COLO829 (cell line): ENCODE measurements at regions not wholly inside any gene's neighbourhood (a gene's known extent, or its start where the extent isn't known, plus 50 kb on each side); places are given as distances from the start of the nearest gene placed in this dataset.
A peak's percentile ranks its signal among the peaks of the same experiment; 100 is the strongest.
"Not testable (repeated sequence)": the region's sequence is repeated elsewhere in the genome, so short reads cannot be mapped to it uniquely, and the experiment has no call there.

Source experiments
- DNase-seq: peaks from one replicate; pipeline ENCODE4 v3.0.0; 2012; ENCODE audit warnings: low spot score

DNA sequence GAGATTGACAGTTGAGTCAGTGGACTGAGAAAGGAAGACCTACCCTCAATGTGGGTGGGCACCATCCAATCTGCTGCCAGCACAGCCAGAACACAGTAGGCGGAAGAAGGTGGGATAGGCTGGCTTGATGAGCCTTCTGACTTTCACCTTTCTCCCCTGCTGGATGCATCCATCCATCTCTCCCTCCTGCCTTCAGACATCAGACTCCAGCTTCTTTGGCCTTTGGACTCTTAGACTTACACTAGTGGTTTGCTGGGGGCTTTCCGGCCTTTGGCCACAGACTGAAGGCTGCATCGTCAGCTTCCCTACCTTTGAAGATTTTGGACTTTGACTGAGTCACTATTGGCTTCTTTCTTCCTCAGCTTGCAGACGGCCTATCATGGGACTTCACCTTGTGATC, 456.5 kb upstream of the MIS18BP1 start:
- DNase-seq = no peak

DNA sequence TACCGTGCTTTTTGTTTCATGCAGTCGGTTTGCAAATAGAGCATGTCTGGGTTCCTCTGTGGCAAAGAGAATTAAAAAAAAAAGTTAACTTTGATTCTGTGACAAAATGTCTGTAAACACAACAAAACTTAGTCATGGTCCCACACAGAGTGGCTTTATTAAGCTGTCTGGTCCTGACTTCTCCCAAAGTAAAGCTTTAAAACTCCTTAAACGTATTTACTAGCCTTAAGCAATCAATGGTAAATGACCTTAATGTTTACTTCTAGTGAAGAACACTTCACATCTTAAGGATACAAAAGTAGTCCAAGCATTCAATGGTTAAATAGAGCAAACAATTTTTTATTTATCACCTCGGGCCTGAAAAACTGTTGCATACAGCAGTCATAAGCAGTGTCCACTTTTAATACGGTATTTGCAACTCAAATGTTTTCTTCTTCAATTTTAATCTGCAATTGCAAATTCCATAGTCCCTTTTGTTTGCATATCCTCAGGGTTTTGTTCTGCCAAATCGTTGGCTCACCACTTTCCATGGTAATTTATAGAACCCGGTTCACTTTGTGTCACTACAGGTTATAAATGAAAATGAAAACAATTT, 453.0 kb upstream of the MIS18BP1 start:
- no peak for DNase-seq

DNA sequence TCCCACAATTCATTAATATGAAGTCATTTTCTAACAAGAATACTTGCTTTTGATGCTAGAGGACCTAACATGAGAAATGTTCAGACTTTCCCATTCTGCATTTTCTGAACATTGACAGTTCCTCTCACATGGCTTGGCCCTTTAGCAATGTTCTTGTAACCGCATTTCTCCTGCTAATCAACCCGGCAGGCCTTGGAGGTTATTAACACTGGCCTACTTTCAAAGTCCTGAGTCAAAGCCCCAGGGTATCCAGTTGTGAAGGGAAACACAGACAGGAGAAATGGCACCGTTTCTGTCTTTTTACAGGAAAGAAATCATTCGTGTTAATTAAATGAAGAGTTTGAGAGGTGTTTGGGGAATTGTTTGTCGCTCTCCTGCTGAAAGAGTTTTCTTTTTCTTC, 446.5 kb upstream of the MIS18BP1 start:
- DNase-seq = peak; percentile 39

GRCh38 chr14:45698462-45699134, 445.6 kb upstream of the MIS18BP1 start:
- DNase-seq = no peak

GRCh38 chr14:45686771-45687170, 433.8 kb upstream of the MIS18BP1 start:
- no peak for DNase-seq

DNA sequence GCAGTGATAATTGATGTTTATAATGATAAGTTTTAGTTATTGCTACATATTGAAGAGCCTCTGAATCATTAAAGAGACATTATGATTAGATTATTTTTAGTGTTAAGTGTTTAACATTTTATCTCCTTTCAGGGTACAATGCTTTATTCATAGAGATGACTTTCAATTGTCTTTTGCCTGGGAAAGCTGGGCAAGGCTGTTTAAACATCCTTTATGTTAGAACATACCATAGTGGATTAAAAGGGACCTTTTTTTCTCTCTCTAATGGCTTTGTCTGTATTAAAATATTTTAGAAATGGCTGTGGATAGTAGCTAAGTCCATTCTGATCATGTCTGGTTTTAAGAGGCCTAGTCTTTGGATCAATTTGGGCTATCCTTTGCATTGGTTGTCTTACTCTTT, 427.5 kb upstream of the MIS18BP1 start:
- DNase-seq = peak; percentile 43

- peak; percentile 76 for DNase-seq
Observed at GRCh38 chr14:45679853-45680252, 426.9 kb upstream of the MIS18BP1 start.

GRCh38 chr14:45678163-45678562, 425.2 kb upstream of the MIS18BP1 start:
- no peak for DNase-seq

GRCh38 chr14:45673420-45673819, 420.4 kb upstream of the MIS18BP1 start:
- no peak for DNase-seq

DNA sequence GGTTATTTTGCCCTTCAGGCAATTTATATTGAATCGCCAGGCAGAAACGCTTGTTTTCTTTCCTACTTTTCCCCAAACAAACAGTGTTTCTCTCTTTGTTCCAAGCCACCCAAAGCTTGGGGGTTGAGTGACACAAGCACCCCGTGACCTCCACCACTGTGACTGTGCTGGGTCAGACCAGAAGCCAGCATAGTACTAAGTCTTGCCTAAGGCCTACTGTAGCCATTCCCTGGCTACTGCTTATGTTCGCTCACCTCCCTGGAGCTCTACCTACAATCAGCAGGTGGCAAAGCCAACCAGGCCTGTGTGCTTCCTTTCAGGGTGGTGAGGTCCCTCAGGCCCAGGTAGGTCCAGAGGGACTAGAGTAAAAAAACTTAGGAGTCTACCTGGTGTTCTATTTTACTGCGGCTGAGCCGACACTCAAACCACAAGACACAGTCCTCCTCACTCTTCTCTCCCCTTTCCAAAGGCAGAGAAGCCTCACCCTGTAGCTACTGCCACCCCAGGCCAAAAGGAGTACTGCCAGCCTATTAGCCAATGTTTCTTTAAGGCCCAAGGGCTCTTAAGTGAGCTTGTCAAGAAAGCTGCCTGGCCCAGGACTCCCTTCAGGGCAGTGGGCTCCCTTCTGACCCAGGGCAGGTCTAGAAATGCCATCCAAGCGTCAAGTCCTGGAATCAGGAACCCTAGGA, 411.8 kb upstream of the MIS18BP1 start:
- no peak for DNase-seq

- no peak for DNase-seq
Observed at GRCh38 chr14:45658917-45659299, 405.9 kb upstream of the MIS18BP1 start.

DNA sequence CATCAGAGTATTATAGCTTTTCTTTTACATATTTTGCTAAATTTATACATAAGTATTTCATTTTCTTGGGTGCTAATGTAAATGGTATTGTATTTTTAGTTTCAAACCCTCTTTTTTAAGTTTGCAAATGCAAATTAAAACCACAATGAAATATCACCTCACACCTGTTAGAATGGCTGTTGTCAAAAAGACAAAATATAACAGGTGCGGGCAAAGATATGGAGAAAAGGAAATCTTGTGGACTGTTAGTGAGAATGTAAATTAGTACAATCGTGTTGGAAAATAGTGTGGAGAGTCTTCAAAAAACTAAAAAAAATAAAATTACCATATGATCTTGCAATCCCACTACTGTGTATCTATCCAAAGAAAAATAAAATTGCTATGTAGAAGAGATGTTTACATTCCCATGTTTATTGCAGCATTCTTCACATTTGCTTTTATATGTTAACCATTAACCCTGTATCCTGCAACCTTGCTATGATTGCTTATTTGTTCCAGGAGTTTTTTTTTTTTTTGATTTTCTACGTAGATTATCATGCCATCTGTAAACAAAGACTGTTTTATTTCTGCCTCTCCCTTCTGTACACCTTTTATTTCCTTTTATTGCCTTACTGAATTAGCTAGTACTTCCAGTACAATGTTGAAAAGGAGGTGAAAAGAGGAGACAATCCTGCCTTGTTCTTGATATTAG, 405.4 kb upstream of the MIS18BP1 start:
- no peak for DNase-seq

- DNase-seq = no peak
Observed at GRCh38 chr14:45651890-45652289, 398.9 kb upstream of the MIS18BP1 start.

GRCh38 chr14:45650754-45651153, 397.8 kb upstream of the MIS18BP1 start:
- no peak for DNase-seq

- no peak for DNase-seq
Observed at GRCh38 chr14:45649051-45649450, 396.0 kb upstream of the MIS18BP1 start.

GRCh38 chr14:45641541-45641940, 388.5 kb upstream of the MIS18BP1 start:
- DNase-seq = peak; percentile 56

GRCh38 chr14:45634651-45635441, 381.8 kb upstream of the MIS18BP1 start:
- not testable (repeated sequence) for DNase-seq

- no peak for DNase-seq
Observed at GRCh38 chr14:45633220-45633984, 380.4 kb upstream of the MIS18BP1 start.

DNA sequence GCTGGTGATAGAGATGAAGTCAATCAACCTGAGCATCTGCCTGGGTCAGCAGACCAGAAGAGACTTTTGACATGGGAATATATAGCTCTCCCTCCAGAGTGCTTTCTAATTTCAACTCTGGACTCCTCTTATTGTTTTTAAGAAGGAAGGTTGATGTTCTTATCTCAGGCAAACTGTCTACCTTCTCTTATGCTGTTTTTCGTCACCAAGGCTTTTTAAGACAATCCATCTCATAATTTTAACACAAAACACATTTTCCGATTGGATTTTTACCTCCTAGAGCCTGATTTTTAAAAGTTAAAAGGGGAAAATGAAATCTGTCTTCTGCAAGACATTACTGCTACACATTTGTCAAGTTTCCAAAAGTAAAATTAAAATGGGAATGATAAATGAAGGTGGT, 368.7 kb upstream of the MIS18BP1 start:
- DNase-seq = no peak

GRCh38 chr14:45619831-45620230, 366.8 kb upstream of the MIS18BP1 start:
- DNase-seq = no peak

- peak; percentile 30 for DNase-seq
Observed at GRCh38 chr14:45610318-45610717, 357.3 kb upstream of the MIS18BP1 start.
